Fibroblast of lung (primary cell): ENCODE measurements at regions not wholly inside any gene's neighbourhood (a gene's known extent, or its start where the extent isn't known, plus 50 kb on each side); places are given as distances from the start of the nearest gene placed in this dataset.

Experiments
- DNase-seq, 2 donors: peaks; one replicate each; pipeline versions ENCODE4 v3.0.0 to v3.0.0-alpha.2; 2010; ENCODE audit warnings: low read depth in 2 of 2
- H2AFZ ChIP-seq: 2 replicates; pipeline ENCODE4 v1.5.1; 2012; ENCODE audit warnings: low read length, control low read depth, inconsistent platforms
- H3K27ac ChIP-seq: 2 replicates; pipeline ENCODE4 v1.5.1; 2011; ENCODE audit warnings: low read length, control low read depth; ENCODE audit not compliant: insufficient read depth
- H3K27me3 ChIP-seq: 2 replicates; pipeline ENCODE4 v1.5.1; 2011; ENCODE audit warnings: mild to moderate bottlenecking, low read length; ENCODE audit not compliant: control insufficient read depth, insufficient read depth
- H3K36me3 ChIP-seq: 2 replicates; pipeline ENCODE4 v1.5.1; 2011; ENCODE audit warnings: low read length; ENCODE audit not compliant: control insufficient read depth, insufficient read depth
- H3K4me1 ChIP-seq: 2 replicates; pipeline ENCODE4 v1.5.1; 2011; ENCODE audit warnings: low read length; ENCODE audit not compliant: control insufficient read depth, insufficient read depth; ENCODE audit errors: extremely low read depth
- H3K4me2 ChIP-seq: 2 replicates; pipeline ENCODE4 v1.5.1; 2011; ENCODE audit warnings: low read length, control low read depth; ENCODE audit not compliant: insufficient read depth; ENCODE audit errors: extremely low read depth
- H3K4me3 ChIP-seq, 4 experiments: fragments of 200-600 bp in 1 of 4; sonication (generic) in 1 of 4; replicated peaks in 1 of 4; 2 replicates each; pipeline ENCODE4 v1.5.1; 2011 to 2016; ENCODE audit warnings: low read length in 4 of 4, low read depth in 3 of 4, mild to moderate bottlenecking in 3 of 4, control low read depth in 2 of 4, inconsistent platforms in 1 of 4, mixed read lengths in 1 of 4; ENCODE audit not compliant: insufficient read depth in 1 of 4; ENCODE audit errors: control extremely low read depth in 1 of 4
- H3K79me2 ChIP-seq: 2 replicates; pipeline ENCODE4 v1.5.1; 2012; ENCODE audit warnings: mild to moderate bottlenecking, low read length, inconsistent platforms; ENCODE audit not compliant: control insufficient read depth, insufficient read depth
- H3K9ac ChIP-seq: 2 replicates; pipeline ENCODE4 v1.5.1; 2011; ENCODE audit warnings: mild to moderate bottlenecking, low read length, control low read depth; ENCODE audit not compliant: insufficient read depth
- H3K9me3 ChIP-seq: 2 replicates; pipeline ENCODE4 v1.5.1; 2012; ENCODE audit warnings: low read depth, low read length; ENCODE audit not compliant: control insufficient read depth, insufficient read depth
- H4K20me1 ChIP-seq: 2 replicates; pipeline ENCODE4 v1.5.1; 2011; ENCODE audit warnings: low read length; ENCODE audit not compliant: control insufficient read depth, insufficient read depth; ENCODE audit errors: extremely low read depth
- EZH2 ChIP-seq: IDR thresholded peaks from 2 replicates; pipeline ENCODE4 v1.5.1; 2012; ENCODE audit warnings: low read length, control low read depth, mild to moderate bottlenecking; ENCODE audit errors: missing control alignments
- TF ChIP-seq, protein P1 (sequence below), 2 donors: IDR thresholded peaks in 1 of 2; conservative IDR thresholded peaks in 1 of 2; 1 replicate in 1 of 2; 2 replicates in 1 of 2; pipeline ENCODE4 v1.5.1; 2011 to 2012; ENCODE audit warnings: low read length in 2 of 2, control low read depth in 1 of 2, inconsistent platforms in 1 of 2, low read depth in 1 of 2, mild to moderate bottlenecking in 1 of 2

DNA sequence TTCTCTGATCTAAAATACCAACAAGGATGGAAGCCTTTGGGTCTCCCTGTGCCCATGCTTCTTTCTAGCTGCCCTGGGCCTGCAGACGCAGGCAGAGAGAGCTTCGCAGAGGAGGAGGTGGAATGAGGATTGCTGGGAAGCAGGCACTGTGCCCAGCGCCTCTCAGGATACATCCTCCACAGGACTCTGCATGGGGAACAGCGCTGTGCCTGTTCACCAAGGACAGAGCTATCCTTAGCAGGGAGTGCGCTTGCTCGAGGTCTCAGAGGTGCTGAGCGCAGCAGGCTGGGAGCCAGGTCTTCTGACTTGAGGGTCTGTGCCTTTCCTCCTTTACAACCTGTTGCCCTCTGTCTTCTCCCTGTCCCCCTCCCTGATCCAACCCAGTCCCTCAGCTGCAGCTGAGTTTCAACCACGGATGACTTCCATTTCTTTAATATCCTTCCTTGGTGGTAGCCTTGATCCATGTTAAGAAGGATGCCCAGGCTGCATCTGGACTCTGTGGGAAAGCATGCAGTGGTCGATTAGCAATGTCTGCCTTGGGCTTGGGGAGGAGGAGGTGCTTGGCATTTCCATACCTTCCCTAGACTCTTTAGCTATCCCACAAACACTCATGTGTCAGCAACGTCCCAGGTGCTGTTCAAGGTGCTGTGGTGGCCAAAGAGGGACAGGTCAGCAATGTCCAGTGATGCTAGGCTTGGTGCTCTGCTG is 219.6 kb upstream of the GPR26 start:
- no peak for TF ChIP-seq EZH2
- TF ChIP-seq, protein P1, sequence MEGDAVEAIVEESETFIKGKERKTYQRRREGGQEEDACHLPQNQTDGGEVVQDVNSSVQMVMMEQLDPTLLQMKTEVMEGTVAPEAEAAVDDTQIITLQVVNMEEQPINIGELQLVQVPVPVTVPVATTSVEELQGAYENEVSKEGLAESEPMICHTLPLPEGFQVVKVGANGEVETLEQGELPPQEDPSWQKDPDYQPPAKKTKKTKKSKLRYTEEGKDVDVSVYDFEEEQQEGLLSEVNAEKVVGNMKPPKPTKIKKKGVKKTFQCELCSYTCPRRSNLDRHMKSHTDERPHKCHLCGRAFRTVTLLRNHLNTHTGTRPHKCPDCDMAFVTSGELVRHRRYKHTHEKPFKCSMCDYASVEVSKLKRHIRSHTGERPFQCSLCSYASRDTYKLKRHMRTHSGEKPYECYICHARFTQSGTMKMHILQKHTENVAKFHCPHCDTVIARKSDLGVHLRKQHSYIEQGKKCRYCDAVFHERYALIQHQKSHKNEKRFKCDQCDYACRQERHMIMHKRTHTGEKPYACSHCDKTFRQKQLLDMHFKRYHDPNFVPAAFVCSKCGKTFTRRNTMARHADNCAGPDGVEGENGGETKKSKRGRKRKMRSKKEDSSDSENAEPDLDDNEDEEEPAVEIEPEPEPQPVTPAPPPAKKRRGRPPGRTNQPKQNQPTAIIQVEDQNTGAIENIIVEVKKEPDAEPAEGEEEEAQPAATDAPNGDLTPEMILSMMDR (conservative IDR thresholded peaks at IDR 0.05 in 1 of 2, IDR thresholded peaks at IDR 0.05 in 1 of 2; ENCODE audit: low read depth in 1 of 2, low read length in 2 of 2), result no peak
- Histone ChIP-seq H3K4me3 (no peak overlapping the region), H2AFZ (no peak overlapping the region), H3K27ac (no peak overlapping the region), H3K4me2 (no peak overlapping the region), H3K27me3 (no peaks in the 10 kb centered on the region), H3K9ac (no peak overlapping the region), H3K4me1 (no peaks in the 10 kb centered on the region), H3K79me2 (no peaks in the 10 kb centered on the region), H3K9me3 (no peaks in the 10 kb centered on the region), H3K36me3 (no peaks in the 10 kb centered on the region), H4K20me1 (no peaks in the 10 kb centered on the region)
- no peak for DNase-seq

DNA sequence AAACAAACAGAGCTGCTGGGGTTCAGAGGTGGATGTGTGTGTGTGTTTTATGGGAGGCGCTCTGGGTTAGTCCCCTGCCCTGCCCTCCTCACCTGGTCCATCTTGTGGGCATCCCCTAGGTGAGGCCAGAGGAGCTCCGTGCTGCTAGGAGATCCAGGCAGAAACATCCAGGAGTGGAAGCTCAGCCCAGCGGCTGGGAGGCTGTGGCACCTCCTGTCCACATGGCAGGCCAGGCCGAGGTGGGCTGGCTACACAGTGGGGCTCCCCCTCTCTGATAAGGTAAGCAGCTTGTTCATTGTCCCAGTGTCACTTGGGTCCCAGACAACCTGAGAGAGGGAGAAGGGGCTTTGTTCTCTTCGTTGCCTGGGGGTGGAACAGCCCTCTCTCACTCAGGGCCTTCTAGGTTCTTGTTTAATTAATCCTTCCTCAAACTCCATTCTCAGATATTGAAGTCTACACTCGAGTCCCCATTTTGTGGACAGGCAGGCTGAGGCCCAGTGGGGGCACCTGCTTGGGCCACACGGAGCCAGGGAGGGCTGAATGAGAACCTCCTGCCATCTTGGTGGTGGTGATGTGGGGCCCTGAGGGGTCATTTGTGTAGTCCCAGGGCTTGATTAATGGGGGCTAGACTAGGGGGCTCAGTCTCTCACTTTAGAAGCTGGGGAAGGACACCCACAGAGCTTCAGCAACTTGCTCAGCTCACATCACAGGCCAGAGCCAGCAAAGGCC is 216.8 kb upstream of the GPR26 start:
- no peak overlapping the region for H3K4me3 ChIP-seq
- H3K9ac ChIP-seq, result no peak overlapping the region
- H3K27ac ChIP-seq, result no peak overlapping the region
- no peak overlapping the region for H2AFZ ChIP-seq
- TF ChIP-seq, protein P1 (conservative IDR thresholded peaks at IDR 0.05 in 1 of 2, IDR thresholded peaks at IDR 0.05 in 1 of 2; ENCODE audit: low read depth in 1 of 2, low read length in 2 of 2), result no peak
- no peak for TF ChIP-seq EZH2
- no peaks in the 10 kb centered on the region for H3K36me3 ChIP-seq
- no peaks in the 10 kb centered on the region for H3K27me3 ChIP-seq
- no peaks in the 10 kb centered on the region for H3K9me3 ChIP-seq
- no peaks in the 10 kb centered on the region for H3K4me1 ChIP-seq
- DNase-seq, result no peak
- no peaks in the 10 kb centered on the region for H4K20me1 ChIP-seq
- no peak overlapping the region for H3K4me2 ChIP-seq
- no peaks in the 10 kb centered on the region for H3K79me2 ChIP-seq

DNA sequence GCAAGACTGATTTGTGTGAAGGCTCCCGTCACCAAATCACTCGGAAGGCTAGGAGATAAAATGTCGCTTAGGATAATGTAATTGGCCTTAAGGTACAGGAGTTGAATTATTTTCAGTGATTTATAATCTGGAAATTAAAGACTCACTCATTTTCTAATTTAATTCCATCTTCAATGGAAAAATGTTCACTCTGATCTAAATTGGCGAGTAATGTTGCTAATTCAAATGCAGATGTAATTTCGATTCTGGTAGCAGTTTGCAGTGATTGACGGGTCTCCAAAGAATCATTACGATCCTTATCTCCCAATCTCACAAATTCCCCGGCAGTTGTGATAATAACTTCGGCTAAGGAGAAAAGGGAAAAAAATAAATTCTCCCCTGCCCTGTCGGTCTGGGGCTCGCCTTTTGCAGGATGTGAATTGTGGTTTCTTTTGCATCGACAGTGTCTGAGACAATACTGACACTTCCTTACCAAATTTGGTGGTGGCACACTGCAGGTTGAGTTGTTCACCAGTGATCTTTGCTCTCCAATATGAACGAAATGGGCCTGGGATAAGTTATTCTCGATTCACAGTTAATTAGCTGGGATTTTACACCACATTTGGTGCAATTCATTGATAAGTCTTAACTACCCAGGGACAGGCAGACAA is 215.1 kb upstream of the GPR26 start:
- Histone ChIP-seq H3K9me3 (no peaks in the 10 kb centered on the region), H3K36me3 (no peaks in the 10 kb centered on the region), H3K79me2 (no peaks in the 10 kb centered on the region), H3K4me3 (no peak overlapping the region), H3K4me2 (no peak overlapping the region), H3K27ac (no peak overlapping the region), H3K4me1 (no peaks in the 10 kb centered on the region), H3K9ac (no peak overlapping the region), H4K20me1 (no peaks in the 10 kb centered on the region), H3K27me3 (no peaks in the 10 kb centered on the region), H2AFZ (no peak overlapping the region)
- TF ChIP-seq, protein P1 (conservative IDR thresholded peaks at IDR 0.05 in 1 of 2, IDR thresholded peaks at IDR 0.05 in 1 of 2; ENCODE audit: low read depth in 1 of 2, low read length in 2 of 2), result no peak
- TF ChIP-seq EZH2, result no peak
- no peak for DNase-seq
